H9 (cell line): ENCODE measurements at regions not wholly inside any gene's neighbourhood (a gene's known extent, or its start where the extent isn't known, plus 50 kb on each side); places are given as distances from the start of the nearest gene placed in this dataset.

Experiments
- DNase-seq: peaks from one replicate; pipeline ENCODE4 v3.0.0-alpha.2; 2017
- H2AFZ ChIP-seq: one replicate; pipeline ENCODE4 v1.6.1; 2013; ENCODE audit warnings: mild to moderate bottlenecking, low read length, control low read depth, moderate library complexity
- H2AK5ac ChIP-seq: 2 replicates; pipeline ENCODE4 v1.6.1; 2013; ENCODE audit warnings: low read length, control low read depth, mixed read lengths; ENCODE audit not compliant: insufficient read length
- H2BK120ac ChIP-seq: one replicate; pipeline ENCODE4 v1.6.1; 2013; ENCODE audit warnings: low read depth, mild to moderate bottlenecking, low read length, control low read depth, inconsistent platforms; ENCODE audit not compliant: poor library complexity, severe bottlenecking
- H2BK12ac ChIP-seq: 2 replicates; pipeline ENCODE4 v1.6.1; 2013; ENCODE audit warnings: low read length, control low read depth, mixed read lengths, low read depth; ENCODE audit not compliant: insufficient read length
- H2BK15ac ChIP-seq: 2 replicates; pipeline ENCODE4 v1.6.1; 2013; ENCODE audit warnings: low read depth, low read length, control low read depth
- H2BK20ac ChIP-seq: one replicate; pipeline ENCODE4 v1.6.1; 2013; ENCODE audit warnings: low read depth, mild to moderate bottlenecking, low read length, control low read depth, inconsistent platforms; ENCODE audit not compliant: poor library complexity, severe bottlenecking
- H2BK5ac ChIP-seq: 2 replicates; pipeline ENCODE4 v1.6.1; 2013; ENCODE audit warnings: low read length, control low read depth, mixed read lengths; ENCODE audit not compliant: insufficient read length
- H3K14ac ChIP-seq: 2 replicates; pipeline ENCODE4 v1.6.1; 2013; ENCODE audit warnings: low read length, control low read depth; ENCODE audit not compliant: insufficient read depth
- H3K18ac ChIP-seq: 2 replicates; pipeline ENCODE4 v1.6.1; 2013; ENCODE audit warnings: low read depth, mild to moderate bottlenecking, mixed read lengths, low read length, control low read depth; ENCODE audit not compliant: insufficient read length
- H3K23ac ChIP-seq: 2 replicates; pipeline ENCODE4 v1.6.1; 2013; ENCODE audit warnings: low read length, control low read depth, mixed read lengths, low read depth; ENCODE audit not compliant: insufficient read length
- H3K23me2 ChIP-seq: 2 replicates; pipeline ENCODE4 v1.6.1; 2013; ENCODE audit warnings: low read depth, mild to moderate bottlenecking, mixed read lengths, low read length, control low read depth; ENCODE audit not compliant: insufficient read length, poor library complexity, severe bottlenecking
- H3K27ac ChIP-seq: 2 replicates; pipeline ENCODE4 v1.5.1; 2013; ENCODE audit warnings: low read length, control low read depth, mixed read lengths, low read depth; ENCODE audit not compliant: insufficient read length
- H3K27me3 ChIP-seq: 2 replicates; pipeline ENCODE4 v1.6.1; 2013; ENCODE audit warnings: low read length, control low read depth, inconsistent platforms; ENCODE audit not compliant: insufficient read depth
- H3K4ac ChIP-seq: 2 replicates; pipeline ENCODE4 v1.6.1; 2013; ENCODE audit warnings: low read depth, mild to moderate bottlenecking, control low read depth, inconsistent platforms, low read length, moderate library complexity
- H3K4me1 ChIP-seq: 2 replicates; pipeline ENCODE4 v1.6.1; 2013; ENCODE audit warnings: low read length, control low read depth, inconsistent platforms; ENCODE audit not compliant: insufficient read depth
- H3K4me2 ChIP-seq: 2 replicates; pipeline ENCODE4 v1.6.1; 2013; ENCODE audit warnings: low read length, control low read depth, mixed read lengths; ENCODE audit not compliant: insufficient read length, insufficient read depth
- H3K56ac ChIP-seq: 2 replicates; pipeline ENCODE4 v1.6.1; 2013; ENCODE audit warnings: low read depth, mild to moderate bottlenecking, mixed read lengths, low read length, control low read depth; ENCODE audit not compliant: insufficient read length
- H3K79me1 ChIP-seq: 2 replicates; pipeline ENCODE4 v1.6.1; 2013; ENCODE audit warnings: low read depth, mild to moderate bottlenecking, moderate library complexity, low read length, control low read depth, inconsistent platforms; ENCODE audit not compliant: insufficient read depth, poor library complexity, severe bottlenecking
- H3K79me2 ChIP-seq: 2 replicates; pipeline ENCODE4 v1.6.1; 2013; ENCODE audit warnings: low read length, control low read depth, inconsistent platforms; ENCODE audit not compliant: insufficient read depth
- H3K9ac ChIP-seq: 2 replicates; pipeline ENCODE4 v1.6.1; 2013; ENCODE audit warnings: low read length, control low read depth, mixed read lengths; ENCODE audit not compliant: insufficient read length; ENCODE audit errors: extremely low read depth
- H3K9me3 ChIP-seq: one replicate; pipeline ENCODE4 v1.6.1; 2013; ENCODE audit warnings: low read depth, low read length, inconsistent platforms; ENCODE audit not compliant: control insufficient read depth
- H3T11ph ChIP-seq: one replicate; pipeline ENCODE4 v1.6.1; 2013; ENCODE audit warnings: mild to moderate bottlenecking, low read length, control low read depth, inconsistent platforms
- H4K20me1 ChIP-seq: one replicate; pipeline ENCODE4 v1.6.1; 2013; ENCODE audit not compliant: control insufficient read depth, insufficient read length, insufficient read depth
- H4K5ac ChIP-seq: 2 replicates; pipeline ENCODE4 v1.6.1; 2013; ENCODE audit warnings: low read depth, mild to moderate bottlenecking, mixed read lengths, low read length, control low read depth; ENCODE audit not compliant: insufficient read length
- H4K8ac ChIP-seq: replicated peaks from 2 replicates; pipeline ENCODE4 v1.6.1; 2013; ENCODE audit warnings: low read length, control low read depth, mixed read lengths, low read depth; ENCODE audit not compliant: insufficient read length
- H4K91ac ChIP-seq: 2 replicates; pipeline ENCODE4 v1.6.1; 2013; ENCODE audit warnings: low read depth, mild to moderate bottlenecking, moderate library complexity, mixed read lengths, low read length, control low read depth; ENCODE audit not compliant: insufficient read length
- H3K27ac Mint-ChIP-seq, 3 experiments: 2 replicates in 2 of 3; 3 replicates in 1 of 3; pipeline ENCODE4 v1.8.0; 2020 to 2021; ENCODE audit warnings: mixed read lengths in 3 of 3, mild to moderate bottlenecking in 1 of 3, moderate library complexity in 1 of 3
- H3K27me3 Mint-ChIP-seq: 2 replicates; pipeline ENCODE4 v1.8.0; 2021; ENCODE audit warnings: low read depth, mild to moderate bottlenecking, moderate library complexity, mixed read lengths
- H3K36me3 Mint-ChIP-seq, 3 experiments: 2 replicates in 2 of 3; 3 replicates in 1 of 3; pipeline ENCODE4 v1.8.0; 2020 to 2021; ENCODE audit warnings: low read depth in 3 of 3, mixed read lengths in 3 of 3; ENCODE audit not compliant: insufficient read depth in 1 of 3
- H3K4me1 Mint-ChIP-seq, 2 experiments: 2 replicates each; pipeline ENCODE4 v1.8.0; 2020; ENCODE audit warnings: mixed read lengths in 2 of 2
- H3K4me3 Mint-ChIP-seq, 2 experiments: 2 replicates in 1 of 2; 3 replicates in 1 of 2; pipeline ENCODE4 v1.8.0; 2020 to 2021; ENCODE audit warnings: mild to moderate bottlenecking in 2 of 2, mixed read lengths in 2 of 2, moderate library complexity in 1 of 2
- H3K9me3 Mint-ChIP-seq, 2 experiments: 2 replicates in 1 of 2; 3 replicates in 1 of 2; pipeline ENCODE4 v1.8.0; 2020; ENCODE audit warnings: mild to moderate bottlenecking in 2 of 2, mixed read lengths in 2 of 2, moderate library complexity in 1 of 2
- WGBS: extraction: QIAGEN DNeasy Blood & Tissue Kit; methylation state at CpG from one replicate; pipeline ENCODE4 v1.1.7; 2013; ENCODE audit warnings: missing lambda C conversion rate, low lambda C conversion rate, mixed read lengths; ENCODE audit not compliant: insufficient read length; ENCODE audit errors: extremely low coverage; 5-methylcytosine and 5-hydroxymethylcytosine counted together
- TF ChIP-seq, protein P1 (sequence below): fragments of 200-600 bp; sonication (generic); conservative IDR thresholded peaks from 3 replicates; pipeline ENCODE4 v1.8.0; 2021; ENCODE audit warnings: antibody characterized with exemption, mild to moderate bottlenecking

DNA sequence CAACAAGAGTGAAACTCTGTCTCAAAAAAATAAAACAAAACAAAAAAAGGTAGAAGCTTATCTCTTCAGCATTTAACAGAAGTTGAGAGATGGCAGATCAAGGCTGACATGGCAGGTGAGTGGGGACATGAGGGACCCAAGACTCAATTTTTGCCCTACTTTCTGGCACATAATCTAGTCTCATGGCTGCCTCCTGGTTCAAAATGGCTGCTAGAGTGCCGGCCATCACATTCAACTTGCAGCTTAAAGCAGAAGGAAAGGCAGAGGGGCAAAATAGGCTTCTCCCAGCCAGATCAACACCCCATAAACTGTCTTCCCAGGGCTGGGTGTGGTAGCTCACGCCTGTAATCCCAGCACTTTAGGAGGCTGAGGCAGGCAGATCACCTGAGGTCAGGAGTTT is 784.9 kb downstream of the MED13L start:
- Histone ChIP-seq H4K91ac (no peak overlapping the region), H3K79me1 (no peaks in the 10 kb centered on the region), H2BK15ac (no peak overlapping the region), H2BK120ac (no peak overlapping the region), H4K8ac (no peak overlapping the region), H4K20me1 (no peaks in the 10 kb centered on the region), H3K9ac (no peak overlapping the region), H2BK20ac (no peak overlapping the region), H2AFZ (no peak overlapping the region), H3K56ac (no peak overlapping the region), H3K27me3 (no peaks in the 10 kb centered on the region), H3K9me3 (no peaks in the 10 kb centered on the region), H3K4me1 (no peaks in the 10 kb centered on the region), H3K4ac (no peak overlapping the region), H3K23me2 (no peaks in the 10 kb centered on the region), H3K27ac (no peak overlapping the region), H2BK12ac (no peak overlapping the region), H3K18ac (no peak overlapping the region), H3K23ac (no peak overlapping the region), H3K14ac (no peak overlapping the region), H2BK5ac (no peak overlapping the region), H4K5ac (no peak overlapping the region), H3T11ph (no peak overlapping the region), H3K79me2 (no peaks in the 10 kb centered on the region), H2AK5ac (no peak overlapping the region), H3K4me2 (no peak overlapping the region)
- TF ChIP-seq, protein P1, sequence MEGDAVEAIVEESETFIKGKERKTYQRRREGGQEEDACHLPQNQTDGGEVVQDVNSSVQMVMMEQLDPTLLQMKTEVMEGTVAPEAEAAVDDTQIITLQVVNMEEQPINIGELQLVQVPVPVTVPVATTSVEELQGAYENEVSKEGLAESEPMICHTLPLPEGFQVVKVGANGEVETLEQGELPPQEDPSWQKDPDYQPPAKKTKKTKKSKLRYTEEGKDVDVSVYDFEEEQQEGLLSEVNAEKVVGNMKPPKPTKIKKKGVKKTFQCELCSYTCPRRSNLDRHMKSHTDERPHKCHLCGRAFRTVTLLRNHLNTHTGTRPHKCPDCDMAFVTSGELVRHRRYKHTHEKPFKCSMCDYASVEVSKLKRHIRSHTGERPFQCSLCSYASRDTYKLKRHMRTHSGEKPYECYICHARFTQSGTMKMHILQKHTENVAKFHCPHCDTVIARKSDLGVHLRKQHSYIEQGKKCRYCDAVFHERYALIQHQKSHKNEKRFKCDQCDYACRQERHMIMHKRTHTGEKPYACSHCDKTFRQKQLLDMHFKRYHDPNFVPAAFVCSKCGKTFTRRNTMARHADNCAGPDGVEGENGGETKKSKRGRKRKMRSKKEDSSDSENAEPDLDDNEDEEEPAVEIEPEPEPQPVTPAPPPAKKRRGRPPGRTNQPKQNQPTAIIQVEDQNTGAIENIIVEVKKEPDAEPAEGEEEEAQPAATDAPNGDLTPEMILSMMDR = no peak
- no peaks in the 10 kb centered on the region; a peak in 1 of 5 replicates for H3K9me3 Mint-ChIP-seq
- H3K36me3 Mint-ChIP-seq = no peaks in the 10 kb centered on the region
- no peak overlapping the region for H3K4me3 Mint-ChIP-seq
- no peak overlapping the region for H3K27ac Mint-ChIP-seq
- no CpG with 5 or more reads among the region's 2 CpGs for WGBS
- DNase-seq = no peak
- H3K4me1 Mint-ChIP-seq = 0 out of 4 replicates have a peak, but pooled peaks cover 0 to 3% of the 10 kb centered on the region in 2 experiments
- H3K27me3 Mint-ChIP-seq = peaks cover 4% of the 10 kb centered on the region
